ENCODE measurements at regions not wholly inside any gene's neighbourhood (a gene's known extent, or its start where the extent isn't known, plus 50 kb on each side); places are given as distances from the start of the nearest gene placed in this dataset.

- no peak for TF ChIP-seq CTCF (IDR thresholded peaks at IDR 0.05; ENCODE audit: extremely low read depth in 1 of 2, insufficient read depth in 1 of 2, low read depth in 1 of 2, low read length in 2 of 2)
- TF ChIP-seq POLR2A (IDR thresholded peaks at IDR 0.05; ENCODE audit: low read depth, low read length), result no peak
- no peak for TF ChIP-seq JUN (IDR thresholded peaks at IDR 0.05; ENCODE audit: borderline replicate concordance, insufficient read depth, insufficient read length, low read depth)
- TF ChIP-seq POLR2AphosphoS5 (IDR thresholded peaks at IDR 0.05; ENCODE audit: insufficient read depth, low read depth, low read length), result no peak
- no peak for TF ChIP-seq FOS (IDR thresholded peaks at IDR 0.05; ENCODE audit: borderline replicate concordance, insufficient read depth, low read length)
- no peak for TF ChIP-seq EZH2 (IDR thresholded peaks at IDR 0.05; ENCODE audit: borderline replicate concordance, low read depth, low read length, severe bottlenecking)
These were observed 217.0 kb downstream of the TBX18 start for GRCh38 chr6:84547341-84547801.
